CD4-positive, alpha-beta T cell (primary cell): ENCODE measurements at regions not wholly inside any gene's neighbourhood (a gene's known extent, or its start where the extent isn't known, plus 50 kb on each side); places are given as distances from the start of the nearest gene placed in this dataset.

Source experiments
- ATAC-seq: fragments of 200-7000 bp; cut with Tn5 transposase; one replicate; pipeline ENCODE4 v1.10.0; 2022; ENCODE audit warnings: mild to moderate bottlenecking; ENCODE audit not compliant: poor library complexity
- CTCF ChIA-PET: fragments of 350-600 bp; sonication (Branson Sonifier 250); formaldehyde crosslinking; loops from one replicate; lab custom pipeline; 2021; ENCODE audit warnings: antibody characterized with exemption, inconsistent platforms; lab: Charles Lee
- POLR2A ChIA-PET: fragments of 350-600 bp; sonication (Branson Sonifier 250); formaldehyde crosslinking; loops from one replicate; lab custom pipeline; 2021; ENCODE audit warnings: antibody characterized with exemption, inconsistent platforms; lab: Charles Lee
- DNase-seq, 14 experiments: peaks; one replicate each; pipeline ENCODE4 v3.0.0-alpha.2; 2013 to 2020; ENCODE audit warnings: mixed read lengths in 2 of 14
- H3K27ac ChIP-seq, 2 donors: one replicate each; pipeline versions ENCODE4 v1.5.1 to v1.7.0; 2013; ENCODE audit warnings: low read length in 2 of 2, low read depth in 1 of 2, mild to moderate bottlenecking in 1 of 2
- H3K27me3 ChIP-seq, 2 experiments: 1 replicate in 1 of 2; 2 replicates in 1 of 2; pipeline versions ENCODE4 v1.6.1 to v1.7.0; 2013; ENCODE audit warnings: low read length in 2 of 2, control low read depth in 1 of 2, mild to moderate bottlenecking in 1 of 2, moderate library complexity in 1 of 2; ENCODE audit not compliant: insufficient read depth in 2 of 2, control insufficient read depth in 1 of 2
- H3K36me3 ChIP-seq: one replicate; pipeline ENCODE4 v1.6.1; 2013; ENCODE audit warnings: low read length, control low read depth; ENCODE audit not compliant: insufficient read depth
- H3K4me1 ChIP-seq: one replicate; pipeline ENCODE4 v1.6.1; 2013; ENCODE audit warnings: low read length, control low read depth; ENCODE audit not compliant: insufficient read depth
- H3K4me3 ChIP-seq: one replicate; pipeline ENCODE4 v1.5.1; 2013; ENCODE audit warnings: mild to moderate bottlenecking, low read length, moderate library complexity
- H3K9me3 ChIP-seq, 2 experiments: 1 replicate in 1 of 2; 2 replicates in 1 of 2; pipeline versions ENCODE4 v1.6.1 to v1.7.0; 2013; ENCODE audit warnings: low read length in 2 of 2, mild to moderate bottlenecking in 2 of 2, control low read depth in 1 of 2, moderate library complexity in 1 of 2; ENCODE audit not compliant: control insufficient read depth in 1 of 2, insufficient read depth in 1 of 2
- H3K27ac Mint-ChIP-seq: one replicate; pipeline ENCODE4 v1.8.0; 2020; ENCODE audit warnings: mixed read lengths
- H3K27me3 Mint-ChIP-seq: one replicate; pipeline ENCODE4 v1.8.0; 2021; ENCODE audit warnings: mixed read lengths
- H3K36me3 Mint-ChIP-seq: one replicate; pipeline ENCODE4 v1.8.0; 2021; ENCODE audit warnings: low read depth, mixed read lengths
- H3K4me1 Mint-ChIP-seq: one replicate; pipeline ENCODE4 v1.8.0; 2021; ENCODE audit warnings: low read depth, mixed read lengths
- H3K4me3 Mint-ChIP-seq: one replicate; pipeline ENCODE4 v1.8.0; 2020; ENCODE audit warnings: mild to moderate bottlenecking, mixed read lengths
- H3K9me3 Mint-ChIP-seq: one replicate; pipeline ENCODE4 v1.8.0; 2020; ENCODE audit warnings: mixed read lengths
- intact Hi-C, 2 experiments: fragments of 100-400 bp; cut with DNase I in 1 of 2; cut with micrococcal nuclease in 1 of 2; formaldehyde crosslinking; loops; one replicate each; pipeline versions ENCODE4 v1.15.1 to v1.9.0; 2023 to 2025; cut with DNase I, micrococcal nuclease
- TF ChIP-seq, protein P1 (sequence below): fragments of 200-600 bp; IDR thresholded peaks from one replicate; pipeline ENCODE4 v1.8.0; 2022; ENCODE audit warnings: antibody characterized with exemption, mild to moderate bottlenecking

DNA sequence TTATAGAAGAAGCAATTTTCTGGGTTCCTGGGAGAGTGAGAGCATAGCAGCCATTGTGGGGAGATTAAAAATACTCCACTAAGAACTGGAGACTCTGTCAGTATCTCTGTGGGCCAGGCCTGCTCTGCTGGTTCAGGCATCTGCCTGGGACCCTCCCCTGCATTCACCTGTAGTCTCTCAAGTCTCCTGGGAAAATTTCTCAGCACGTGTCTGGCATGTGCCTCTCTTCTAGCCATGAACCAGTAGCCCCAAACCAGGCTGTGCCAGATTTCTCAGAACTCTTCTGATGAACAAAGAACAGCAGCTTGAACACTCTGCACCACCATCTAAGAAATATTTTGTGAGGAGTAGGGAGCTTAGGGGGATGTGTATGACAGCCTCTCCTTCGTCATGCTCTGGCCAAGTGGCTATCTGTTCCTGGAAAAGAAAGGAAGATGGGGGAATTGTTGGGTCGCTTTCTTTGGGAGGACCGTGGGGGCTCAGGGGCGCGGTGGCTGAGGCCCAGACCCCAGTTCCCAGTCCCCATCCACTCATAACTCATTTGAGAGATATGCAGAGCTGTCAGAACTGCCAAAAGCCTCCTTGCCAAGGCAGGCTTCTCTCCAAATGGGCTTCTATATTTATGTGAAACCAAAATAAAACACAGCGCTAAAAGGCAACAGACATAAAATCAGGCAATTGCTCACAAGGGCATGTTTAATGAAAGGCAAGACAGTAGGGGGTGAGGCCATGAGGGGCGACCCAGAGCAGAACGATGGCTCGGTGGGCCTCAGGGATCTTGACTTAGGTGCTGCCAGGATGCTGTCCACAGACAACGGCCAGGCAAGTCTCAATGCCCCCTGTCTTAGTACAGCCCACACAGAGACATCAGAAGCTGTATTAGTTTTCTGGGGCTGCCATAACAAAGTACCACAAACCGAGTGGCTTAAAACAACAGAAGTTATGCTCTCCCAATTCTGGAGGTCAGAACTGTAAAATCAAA lies 114.7 kb upstream of the TNP1 start:
- H3K27ac ChIP-seq, result no peak overlapping the region
- Mint-ChIP-seq H3K27ac (no peak overlapping the region), H3K36me3 (no peaks in the 10 kb centered on the region), H3K4me1 (no peaks in the 10 kb centered on the region), H3K9me3 (peaks cover 6% of the 10 kb centered on the region), H3K27me3 (no peaks in the 10 kb centered on the region), H3K4me3 (no peak overlapping the region)
- ATAC-seq (no peak), DNase-seq (no peak)
- H3K4me3 ChIP-seq, result no peak overlapping the region
- ChIA-PET POLR2A (no interaction called here), CTCF (no interaction called here)
- no peaks in the 10 kb centered on the region for H3K27me3 ChIP-seq
- H3K36me3 ChIP-seq, result no peaks in the 10 kb centered on the region
- H3K9me3 ChIP-seq, result no peaks in the 10 kb centered on the region
- TF ChIP-seq, protein P1, sequence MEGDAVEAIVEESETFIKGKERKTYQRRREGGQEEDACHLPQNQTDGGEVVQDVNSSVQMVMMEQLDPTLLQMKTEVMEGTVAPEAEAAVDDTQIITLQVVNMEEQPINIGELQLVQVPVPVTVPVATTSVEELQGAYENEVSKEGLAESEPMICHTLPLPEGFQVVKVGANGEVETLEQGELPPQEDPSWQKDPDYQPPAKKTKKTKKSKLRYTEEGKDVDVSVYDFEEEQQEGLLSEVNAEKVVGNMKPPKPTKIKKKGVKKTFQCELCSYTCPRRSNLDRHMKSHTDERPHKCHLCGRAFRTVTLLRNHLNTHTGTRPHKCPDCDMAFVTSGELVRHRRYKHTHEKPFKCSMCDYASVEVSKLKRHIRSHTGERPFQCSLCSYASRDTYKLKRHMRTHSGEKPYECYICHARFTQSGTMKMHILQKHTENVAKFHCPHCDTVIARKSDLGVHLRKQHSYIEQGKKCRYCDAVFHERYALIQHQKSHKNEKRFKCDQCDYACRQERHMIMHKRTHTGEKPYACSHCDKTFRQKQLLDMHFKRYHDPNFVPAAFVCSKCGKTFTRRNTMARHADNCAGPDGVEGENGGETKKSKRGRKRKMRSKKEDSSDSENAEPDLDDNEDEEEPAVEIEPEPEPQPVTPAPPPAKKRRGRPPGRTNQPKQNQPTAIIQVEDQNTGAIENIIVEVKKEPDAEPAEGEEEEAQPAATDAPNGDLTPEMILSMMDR, result no peak
- H3K4me1 ChIP-seq, result no peaks in the 10 kb centered on the region
- intact Hi-C loops, result no loop called here

DNA sequence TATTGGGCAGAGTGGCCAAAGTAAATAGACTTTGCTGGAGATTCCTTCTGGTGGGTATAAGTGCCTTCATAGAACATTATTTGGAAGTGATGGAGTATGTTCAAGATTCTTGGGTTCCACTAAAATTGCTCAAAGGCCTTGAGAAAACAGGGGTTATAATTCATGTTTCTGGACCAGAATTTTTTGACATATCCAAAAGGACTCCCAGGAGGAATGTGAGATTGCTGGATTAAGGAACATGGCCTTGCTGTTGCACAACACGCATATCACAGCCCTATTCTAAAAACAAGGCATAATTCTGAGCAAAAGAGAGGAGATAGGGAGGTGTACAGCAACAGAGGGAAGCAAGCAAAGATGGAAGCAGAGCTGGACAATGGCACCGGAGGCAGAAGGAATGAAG lies 111.7 kb upstream of the TNP1 start:
- CTCF ChIA-PET, result no interaction called here
- ATAC-seq, result no peak
- TF ChIP-seq, protein P1, result no peak

DNA sequence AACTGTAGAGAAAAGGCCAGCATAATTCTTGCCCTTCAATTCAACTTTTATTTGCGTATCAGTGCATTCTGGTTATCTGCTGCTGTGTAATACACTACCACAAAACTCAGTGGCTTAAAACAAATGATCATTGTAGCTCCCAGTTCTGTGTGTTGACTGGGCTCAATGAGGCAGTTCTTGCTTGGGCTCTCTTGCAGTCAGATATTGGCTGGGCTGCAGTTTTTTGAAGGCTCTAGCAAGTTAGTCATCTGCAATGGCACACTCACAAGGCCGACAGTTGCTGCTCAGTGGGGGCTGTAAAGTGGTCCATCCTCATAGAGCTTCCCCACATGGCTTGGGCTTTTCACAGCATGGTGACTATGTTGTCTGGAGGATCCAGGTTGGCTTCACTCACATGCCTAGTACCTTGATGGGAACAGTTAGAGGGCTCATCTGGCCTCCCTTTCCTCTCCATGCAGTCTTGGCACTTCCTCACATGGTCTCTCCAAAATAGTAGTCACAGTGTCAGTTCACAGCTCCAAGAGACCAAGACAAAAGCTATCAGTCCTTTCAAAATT lies 110.6 kb upstream of the TNP1 start:
- H3K4me3 Mint-ChIP-seq, result no peak overlapping the region
- H3K36me3 Mint-ChIP-seq, result no peaks in the 10 kb centered on the region
- intact Hi-C loops, result no loop called here
- H3K27me3 Mint-ChIP-seq, result no peaks in the 10 kb centered on the region
- H3K4me1 Mint-ChIP-seq, result no peaks in the 10 kb centered on the region
- no peaks in the 10 kb centered on the region for H3K27me3 ChIP-seq
- H3K36me3 ChIP-seq, result no peaks in the 10 kb centered on the region
- TF ChIP-seq, protein P1, result no peak
- DNase-seq (no peak), ATAC-seq (no peak)
- no peaks in the 10 kb centered on the region for H3K9me3 ChIP-seq
- ChIA-PET POLR2A (no interaction called here), CTCF (no interaction called here)
- H3K9me3 Mint-ChIP-seq, result no peaks in the 10 kb centered on the region
- no peak overlapping the region for H3K27ac ChIP-seq
- H3K4me3 ChIP-seq, result no peak overlapping the region
- no peaks in the 10 kb centered on the region for H3K4me1 ChIP-seq
- no peak overlapping the region for H3K27ac Mint-ChIP-seq

More for the DNA sequence above, 111.7 kb upstream of the TNP1 start:
- H3K27ac Mint-ChIP-seq, result no peak overlapping the region
- POLR2A ChIA-PET, result no interaction called here
- no peak overlapping the region for H3K4me3 Mint-ChIP-seq
- DNase-seq, result no peak
- no peak overlapping the region for H3K4me3 ChIP-seq
- no peaks in the 10 kb centered on the region for H3K27me3 ChIP-seq
- H3K27me3 Mint-ChIP-seq, result no peaks in the 10 kb centered on the region
- H3K4me1 ChIP-seq, result no peaks in the 10 kb centered on the region
- H3K36me3 ChIP-seq, result no peaks in the 10 kb centered on the region
- no peaks in the 10 kb centered on the region for H3K36me3 Mint-ChIP-seq
- no peak overlapping the region for H3K27ac ChIP-seq
- H3K4me1 Mint-ChIP-seq, result no peaks in the 10 kb centered on the region
- no peaks in the 10 kb centered on the region for H3K9me3 Mint-ChIP-seq
- intact Hi-C loops, result no loop called here
- H3K9me3 ChIP-seq, result no peaks in the 10 kb centered on the region
